Activated CD4-positive, alpha-beta T cell treated with anti-CD3 and anti-CD28 coated beads, Interleukin-2, amount 10 ng/mL, durations not matched to agents 24 days and 14 days (primary cell): ENCODE measurements at regions not wholly inside any gene's neighbourhood (a gene's known extent, or its start where the extent isn't known, plus 50 kb on each side); places are given as distances from the start of the nearest gene placed in this dataset.

Source experiments
- DNase-seq: peaks from one replicate; pipeline ENCODE4 v3.0.0; 2022
- H3K27ac Mint-ChIP-seq: one replicate; pipeline ENCODE4 v1.8.0; 2022; ENCODE audit warnings: mild to moderate bottlenecking, mixed read lengths
- H3K27me3 Mint-ChIP-seq: one replicate; pipeline ENCODE4 v1.8.0; 2022; ENCODE audit warnings: mixed read lengths
- H3K36me3 Mint-ChIP-seq: one replicate; pipeline ENCODE4 v1.8.0; 2022; ENCODE audit warnings: low read depth, mild to moderate bottlenecking, mixed read lengths
- H3K4me1 Mint-ChIP-seq: one replicate; pipeline ENCODE4 v1.8.0; 2021; ENCODE audit warnings: mixed read lengths
- H3K4me3 Mint-ChIP-seq: one replicate; pipeline ENCODE4 v1.8.0; 2022; ENCODE audit warnings: mild to moderate bottlenecking, moderate library complexity, mixed read lengths
- H3K9me3 Mint-ChIP-seq: one replicate; pipeline ENCODE4 v1.8.0; 2021; ENCODE audit warnings: mixed read lengths
- intact Hi-C: fragments of 100-400 bp; cut with micrococcal nuclease; formaldehyde crosslinking; loops from one replicate; pipeline ENCODE4 v1.15.1; 2023

- no peaks in the 10 kb centered on the region for H3K9me3 Mint-ChIP-seq
- no peaks in the 10 kb centered on the region for H3K36me3 Mint-ChIP-seq
- intact Hi-C loops: no loop called here
- no peak overlapping the region for H3K27ac Mint-ChIP-seq
- no peak overlapping the region for H3K4me3 Mint-ChIP-seq
- H3K27me3 Mint-ChIP-seq: no peaks in the 10 kb centered on the region
- DNase-seq: no peak
- H3K4me1 Mint-ChIP-seq: no peaks in the 10 kb centered on the region
Measured at GRCh38 chr6:112827793-112828192, 480.7 kb downstream of the RFPL4B start.

- intact Hi-C loops: no loop called here
- no peak for DNase-seq
- Mint-ChIP-seq H3K4me1 (no peaks in the 10 kb centered on the region), H3K27ac (no peak overlapping the region), H3K36me3 (no peaks in the 10 kb centered on the region), H3K9me3 (no peaks in the 10 kb centered on the region), H3K4me3 (no peak overlapping the region), H3K27me3 (no peaks in the 10 kb centered on the region)
Measured at GRCh38 chr6:112831022-112831421, 483.9 kb downstream of the RFPL4B start.

GRCh38 chr6:112833581-112834131 is 486.5 kb downstream of the RFPL4B start:
- H3K27me3 Mint-ChIP-seq: no peaks in the 10 kb centered on the region
- H3K4me3 Mint-ChIP-seq: no peak overlapping the region
- H3K9me3 Mint-ChIP-seq: no peaks in the 10 kb centered on the region
- no peaks in the 10 kb centered on the region for H3K4me1 Mint-ChIP-seq
- no peaks in the 10 kb centered on the region for H3K36me3 Mint-ChIP-seq
- intact Hi-C loops: no loop called here
- DNase-seq: no peak
- H3K27ac Mint-ChIP-seq: no peak overlapping the region

- no peaks in the 10 kb centered on the region for H3K36me3 Mint-ChIP-seq
- no peak overlapping the region for H3K27ac Mint-ChIP-seq
- no peak for DNase-seq
- no peaks in the 10 kb centered on the region for H3K4me1 Mint-ChIP-seq
- H3K27me3 Mint-ChIP-seq: no peaks in the 10 kb centered on the region
- intact Hi-C loops: no loop called here
- H3K4me3 Mint-ChIP-seq: no peak overlapping the region
- no peaks in the 10 kb centered on the region for H3K9me3 Mint-ChIP-seq
Measured at GRCh38 chr6:112835078-112835477, 487.9 kb downstream of the RFPL4B start.

- Mint-ChIP-seq H3K4me1 (no peaks in the 10 kb centered on the region), H3K9me3 (no peaks in the 10 kb centered on the region), H3K36me3 (no peaks in the 10 kb centered on the region), H3K4me3 (no peak overlapping the region), H3K27ac (no peak overlapping the region), H3K27me3 (no peaks in the 10 kb centered on the region)
- DNase-seq: no peak
- intact Hi-C loops: no loop called here
Measured at GRCh38 chr6:112839525-112839961, 492.4 kb downstream of the RFPL4B start.

- no peaks in the 10 kb centered on the region for H3K36me3 Mint-ChIP-seq
- no peak overlapping the region for H3K4me3 Mint-ChIP-seq
- intact Hi-C loops: no loop called here
Measured at GRCh38 chr6:112841553-112842329, 494.6 kb downstream of the RFPL4B start.

GRCh38 chr6:112842330-112842685 is 495.2 kb downstream of the RFPL4B start:
- Mint-ChIP-seq H3K27me3 (no peaks in the 10 kb centered on the region), H3K4me1 (no peaks in the 10 kb centered on the region), H3K36me3 (no peaks in the 10 kb centered on the region), H3K9me3 (no peaks in the 10 kb centered on the region), H3K4me3 (no peak overlapping the region), H3K27ac (no peak overlapping the region)
- DNase-seq: no peak
- intact Hi-C loops: no loop called here

More at GRCh38 chr6:112841553-112842329, 494.6 kb downstream of the RFPL4B start:
- Mint-ChIP-seq H3K4me1 (no peaks in the 10 kb centered on the region), H3K27me3 (no peaks in the 10 kb centered on the region), H3K27ac (no peak overlapping the region), H3K9me3 (no peaks in the 10 kb centered on the region)
- DNase-seq: no peak

GRCh38 chr6:112846681-112847080 is 499.6 kb downstream of the RFPL4B start:
- intact Hi-C loops: no loop called here
- no peak overlapping the region for H3K4me3 Mint-ChIP-seq
- H3K9me3 Mint-ChIP-seq: no peaks in the 10 kb centered on the region
- H3K27me3 Mint-ChIP-seq: no peaks in the 10 kb centered on the region
- no peak for DNase-seq
- no peak overlapping the region for H3K27ac Mint-ChIP-seq
- no peaks in the 10 kb centered on the region for H3K36me3 Mint-ChIP-seq
- no peaks in the 10 kb centered on the region for H3K4me1 Mint-ChIP-seq

- Mint-ChIP-seq H3K4me3 (no peak overlapping the region), H3K27me3 (no peaks in the 10 kb centered on the region), H3K4me1 (no peaks in the 10 kb centered on the region), H3K9me3 (no peaks in the 10 kb centered on the region), H3K36me3 (no peaks in the 10 kb centered on the region), H3K27ac (no peak overlapping the region)
- intact Hi-C loops: no loop called here
- no peak for DNase-seq
Measured at GRCh38 chr6:112851146-112851545, 504.0 kb downstream of the RFPL4B start.

- H3K9me3 Mint-ChIP-seq: no peaks in the 10 kb centered on the region
- no peaks in the 10 kb centered on the region for H3K27me3 Mint-ChIP-seq
- no peak for DNase-seq
- H3K36me3 Mint-ChIP-seq: no peaks in the 10 kb centered on the region
- H3K27ac Mint-ChIP-seq: no peak overlapping the region
- no peak overlapping the region for H3K4me3 Mint-ChIP-seq
- H3K4me1 Mint-ChIP-seq: no peaks in the 10 kb centered on the region
- intact Hi-C loops: no loop called here
Measured at GRCh38 chr6:112853162-112853561, 506.0 kb downstream of the RFPL4B start.

GRCh38 chr6:112863753-112864152 is 516.6 kb downstream of the RFPL4B start:
- Mint-ChIP-seq H3K9me3 (no peaks in the 10 kb centered on the region), H3K4me3 (no peak overlapping the region), H3K4me1 (no peaks in the 10 kb centered on the region), H3K36me3 (no peaks in the 10 kb centered on the region), H3K27ac (no peak overlapping the region), H3K27me3 (no peaks in the 10 kb centered on the region)
- intact Hi-C loops: no loop called here
- DNase-seq: no peak

GRCh38 chr6:112865131-112865530 is 518.0 kb downstream of the RFPL4B start:
- H3K4me3 Mint-ChIP-seq: no peak overlapping the region
- no peak overlapping the region for H3K27ac Mint-ChIP-seq
- intact Hi-C loops: no loop called here
- no peaks in the 10 kb centered on the region for H3K36me3 Mint-ChIP-seq
- H3K27me3 Mint-ChIP-seq: no peaks in the 10 kb centered on the region
- H3K4me1 Mint-ChIP-seq: no peaks in the 10 kb centered on the region
- peaks cover 8% of the 10 kb centered on the region for H3K9me3 Mint-ChIP-seq
- DNase-seq: no peak

GRCh38 chr6:112874881-112875280 is 527.8 kb downstream of the RFPL4B start:
- Mint-ChIP-seq H3K27me3 (no peaks in the 10 kb centered on the region), H3K9me3 (peaks cover 6% of the 10 kb centered on the region), H3K4me3 (no peak overlapping the region), H3K36me3 (no peaks in the 10 kb centered on the region), H3K27ac (no peak overlapping the region), H3K4me1 (no peaks in the 10 kb centered on the region)
- intact Hi-C loops: no loop called here
- no peak for DNase-seq

GRCh38 chr6:112877134-112878100 is 530.3 kb downstream of the RFPL4B start:
- Mint-ChIP-seq H3K27ac (no peak overlapping the region), H3K9me3 (no peaks in the 10 kb centered on the region), H3K27me3 (no peaks in the 10 kb centered on the region), H3K4me3 (no peak overlapping the region), H3K4me1 (no peaks in the 10 kb centered on the region), H3K36me3 (no peaks in the 10 kb centered on the region)
- intact Hi-C loops: no loop called here
- no peak for DNase-seq
